NCI-H146 (cell line): ENCODE measurements at regions not wholly inside any gene's neighbourhood (a gene's known extent, or its start where the extent isn't known, plus 50 kb on each side); places are given as distances from the start of the nearest gene placed in this dataset.
"Not testable (repeated sequence)": the region's sequence is repeated elsewhere in the genome, so short reads cannot be mapped to it uniquely, and the experiment has no call there.

Source experiments
- DNase-seq: peaks from one replicate; lab custom pipeline; 2025; lab: John Stamatoyannopoulos, UW

DNA sequence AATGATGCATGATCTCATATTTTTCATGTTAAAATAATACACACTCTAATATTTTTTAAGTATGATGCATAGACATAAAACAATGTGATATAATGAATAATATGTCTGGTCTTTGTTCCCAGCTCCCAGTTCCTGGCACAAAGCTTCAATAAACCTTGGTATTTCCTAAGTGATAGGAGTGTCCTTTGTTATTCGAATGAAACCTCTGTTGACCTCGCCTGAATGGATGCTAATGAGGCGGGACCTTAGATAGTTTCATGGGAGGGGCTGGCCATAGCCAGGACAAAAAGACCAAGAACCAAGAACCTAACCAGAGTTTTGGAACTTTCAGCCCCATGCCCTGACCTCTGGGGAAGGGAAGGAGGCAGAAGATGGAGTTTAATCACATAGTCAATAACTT is 257.7 kb upstream of the COPS8 start:
- DNase-seq: no peak

- no peak for DNase-seq
These were observed 256.9 kb upstream of the COPS8 start for GRCh38 chr2:236828820-236829219.

GRCh38 chr2:236830926-236831325 is 254.8 kb upstream of the COPS8 start:
- no peak for DNase-seq

DNA sequence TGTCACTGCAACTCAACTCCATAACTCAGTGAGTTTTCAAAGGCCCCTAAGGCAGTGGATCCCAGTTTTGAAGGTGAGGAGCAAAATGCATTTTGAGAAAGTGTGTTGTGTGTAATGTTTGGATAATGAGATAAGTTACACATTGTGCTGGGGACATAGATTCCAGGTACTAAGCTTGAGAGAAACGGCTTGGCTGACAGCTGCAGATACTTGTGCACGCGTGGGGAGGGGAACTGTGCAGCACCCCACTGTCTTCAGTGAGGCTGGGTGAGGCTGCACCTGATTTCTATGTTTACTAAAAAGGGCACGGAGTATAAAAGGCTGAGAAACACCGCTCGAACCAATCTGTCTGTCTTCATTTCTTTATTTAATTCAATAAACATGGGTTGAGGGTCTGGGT is 254.0 kb upstream of the COPS8 start:
- DNase-seq: no peak

DNA sequence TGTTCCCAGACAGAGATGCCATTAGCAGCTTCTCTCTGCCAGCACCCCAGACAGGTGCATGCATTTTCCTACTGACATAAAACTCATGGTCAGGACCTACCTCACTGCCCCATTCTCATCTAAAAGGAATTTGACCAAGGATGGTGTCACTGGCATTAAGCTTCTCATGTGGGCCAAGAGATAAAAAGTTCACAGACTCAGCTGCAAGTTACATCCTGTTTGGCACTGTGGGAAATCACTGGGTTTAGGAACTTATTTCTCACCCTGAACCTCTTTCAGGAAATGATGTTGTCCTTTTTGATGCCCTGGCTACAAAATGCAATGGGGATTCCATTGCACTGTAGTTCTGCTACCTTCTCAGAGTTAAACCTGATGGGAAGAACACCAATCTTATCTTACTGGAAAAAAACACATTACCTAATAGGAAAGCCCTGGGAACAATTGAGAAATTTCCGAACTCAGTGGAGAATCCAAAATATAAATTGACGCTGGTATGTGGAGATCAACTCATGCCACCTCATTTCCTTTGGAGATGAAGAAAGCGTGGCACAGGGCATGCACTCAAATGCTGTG is 252.1 kb upstream of the COPS8 start:
- no peak for DNase-seq

DNA sequence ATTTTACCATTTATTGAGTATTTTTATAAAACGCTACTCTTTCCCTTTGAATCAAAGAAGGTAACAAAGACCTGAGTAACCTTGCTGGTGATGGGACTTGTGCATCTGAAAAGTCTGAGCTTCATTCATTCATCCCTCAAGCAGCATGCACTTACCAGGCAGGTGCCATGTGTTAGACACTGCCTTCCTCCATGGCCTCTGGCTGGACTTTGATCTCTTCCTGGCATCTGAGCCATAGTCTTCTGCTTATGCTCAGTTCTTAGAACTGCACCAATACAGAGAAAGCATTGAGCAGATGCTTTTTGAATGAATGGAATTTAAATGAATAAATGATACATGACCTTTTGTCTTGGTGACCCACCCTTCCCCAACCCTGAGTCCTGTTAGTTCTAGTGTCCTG is 251.4 kb upstream of the COPS8 start:
- DNase-seq: no peak

GRCh38 chr2:236835307-236836024 is 250.2 kb upstream of the COPS8 start:
- no peak for DNase-seq

DNA sequence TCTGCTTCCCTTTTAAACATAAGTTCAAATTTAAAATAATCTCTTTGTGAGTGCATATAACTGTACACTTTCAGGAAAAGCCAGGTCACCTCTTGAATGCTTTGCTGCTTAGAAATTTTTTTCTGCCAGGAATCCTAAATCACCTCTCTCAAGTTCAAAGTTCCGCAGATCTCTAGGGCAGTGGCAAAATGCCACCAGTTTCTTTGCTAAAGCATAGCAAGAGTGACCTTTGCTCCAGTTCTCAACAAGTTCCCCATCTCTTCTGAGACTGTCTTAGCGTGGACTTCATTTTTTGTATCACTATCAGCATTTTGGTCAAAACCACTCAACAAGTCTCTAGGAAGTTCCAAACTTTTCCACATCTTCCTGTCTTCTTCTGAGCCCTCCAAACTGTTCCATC is 249.7 kb upstream of the COPS8 start:
- DNase-seq: not testable (repeated sequence)

DNA sequence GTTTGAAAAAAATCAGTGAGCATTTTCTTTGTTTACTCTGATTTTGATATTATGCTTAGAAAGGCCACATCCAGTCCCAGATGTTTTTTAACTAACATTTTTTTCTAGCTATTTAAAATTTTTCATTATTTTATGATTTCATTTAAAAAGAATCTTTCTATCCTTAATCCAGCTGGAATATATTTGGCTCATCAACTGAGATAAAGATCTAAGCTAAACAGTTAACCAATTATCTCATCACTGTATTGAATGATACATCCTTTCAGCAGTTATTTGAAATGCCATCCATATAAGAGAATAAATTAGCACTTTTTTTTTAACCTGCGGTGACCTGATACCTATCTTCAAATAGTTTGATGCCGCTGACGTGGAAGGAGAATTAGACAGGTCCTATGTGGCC is 245.5 kb upstream of the COPS8 start:
- no peak for DNase-seq

GRCh38 chr2:236840857-236841256 is 244.8 kb upstream of the COPS8 start:
- DNase-seq: no peak

GRCh38 chr2:236841389-236841788 is 244.3 kb upstream of the COPS8 start:
- DNase-seq: no peak

DNA sequence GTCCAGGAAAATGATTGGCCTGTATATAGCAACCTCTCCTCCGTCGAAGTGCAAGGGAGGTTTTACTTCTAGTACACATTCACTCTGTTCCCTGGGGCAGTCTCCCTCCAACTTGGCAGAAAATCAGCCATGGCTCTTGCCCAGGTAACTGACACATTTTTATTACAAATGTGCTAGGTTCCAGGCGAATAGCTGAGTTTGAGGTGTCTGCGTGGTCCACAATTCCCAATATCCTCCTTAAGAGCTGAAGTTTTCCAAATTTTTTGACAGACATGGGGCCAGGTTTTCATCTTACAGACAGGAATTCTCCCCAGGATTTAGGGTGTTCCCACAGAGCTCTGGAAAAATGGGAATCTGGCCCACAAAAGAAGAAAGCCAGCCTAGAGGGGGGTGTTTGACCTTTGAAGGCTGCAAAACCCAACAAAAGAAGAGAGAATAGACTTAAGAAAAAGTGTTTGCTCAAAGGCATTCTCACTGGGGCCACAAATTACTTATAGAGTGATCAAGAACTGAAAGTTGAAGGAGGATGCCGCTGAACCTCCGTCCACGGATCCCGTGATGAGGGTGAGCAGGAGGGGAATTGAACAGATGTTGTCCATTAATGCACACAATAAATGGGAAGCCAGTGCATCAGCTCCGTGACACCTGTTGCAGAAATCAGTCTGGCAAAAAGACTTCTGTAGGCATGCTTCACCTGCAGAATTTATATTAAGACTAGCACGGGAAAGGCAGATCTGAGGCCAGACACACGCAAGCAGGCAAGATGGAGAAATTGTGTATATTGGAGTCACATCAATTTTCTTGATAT is 242.3 kb upstream of the COPS8 start:
- DNase-seq: no peak

GRCh38 chr2:236844711-236845110 is 241.0 kb upstream of the COPS8 start:
- no peak for DNase-seq

GRCh38 chr2:236847023-236847422 is 238.7 kb upstream of the COPS8 start:
- DNase-seq: no peak

- no peak for DNase-seq
These were observed 238.0 kb upstream of the COPS8 start for GRCh38 chr2:236847538-236848263.

DNA sequence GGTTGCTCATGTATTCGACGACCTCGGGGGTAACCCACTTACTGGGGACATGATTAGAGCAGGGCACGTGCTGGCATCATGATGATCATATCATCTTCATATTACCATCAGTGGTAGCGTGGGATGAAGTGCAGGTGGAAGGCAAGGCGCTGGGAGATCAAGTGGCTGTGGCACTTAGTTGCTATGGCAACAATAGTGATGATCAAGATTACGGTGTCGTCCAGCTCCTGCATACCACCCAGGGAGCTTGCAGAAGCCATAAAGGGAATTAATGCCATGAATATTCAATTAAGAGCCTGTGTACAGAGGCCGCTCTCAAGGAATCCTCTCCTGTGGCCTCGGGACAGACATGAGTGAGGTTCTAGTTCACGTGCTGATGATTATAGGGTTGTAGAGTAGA is 237.2 kb upstream of the COPS8 start:
- no peak for DNase-seq

DNA sequence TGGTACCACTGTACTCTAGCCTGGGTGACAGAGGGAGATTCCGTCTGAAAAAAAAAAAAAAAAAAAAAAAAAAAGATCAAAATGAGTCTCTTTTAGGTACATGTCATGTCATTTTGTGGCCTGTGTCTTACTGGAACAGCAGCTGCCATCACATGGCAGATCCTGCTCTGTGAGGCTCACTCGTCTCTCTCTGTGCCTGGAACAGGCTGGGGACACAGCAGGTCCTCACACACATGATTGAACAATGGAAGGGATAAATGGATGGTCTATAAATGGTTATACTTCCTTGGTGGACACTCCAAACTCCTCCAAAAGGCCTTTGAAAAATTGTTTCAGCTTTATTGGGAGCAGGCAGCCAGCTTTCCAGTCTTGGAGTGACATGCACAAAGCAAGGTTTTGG is 236.2 kb upstream of the COPS8 start:
- no peak for DNase-seq

- no peak for DNase-seq
These were observed 235.7 kb upstream of the COPS8 start for GRCh38 chr2:236849940-236850339.

GRCh38 chr2:236851187-236851586 is 234.5 kb upstream of the COPS8 start:
- no peak for DNase-seq

DNA sequence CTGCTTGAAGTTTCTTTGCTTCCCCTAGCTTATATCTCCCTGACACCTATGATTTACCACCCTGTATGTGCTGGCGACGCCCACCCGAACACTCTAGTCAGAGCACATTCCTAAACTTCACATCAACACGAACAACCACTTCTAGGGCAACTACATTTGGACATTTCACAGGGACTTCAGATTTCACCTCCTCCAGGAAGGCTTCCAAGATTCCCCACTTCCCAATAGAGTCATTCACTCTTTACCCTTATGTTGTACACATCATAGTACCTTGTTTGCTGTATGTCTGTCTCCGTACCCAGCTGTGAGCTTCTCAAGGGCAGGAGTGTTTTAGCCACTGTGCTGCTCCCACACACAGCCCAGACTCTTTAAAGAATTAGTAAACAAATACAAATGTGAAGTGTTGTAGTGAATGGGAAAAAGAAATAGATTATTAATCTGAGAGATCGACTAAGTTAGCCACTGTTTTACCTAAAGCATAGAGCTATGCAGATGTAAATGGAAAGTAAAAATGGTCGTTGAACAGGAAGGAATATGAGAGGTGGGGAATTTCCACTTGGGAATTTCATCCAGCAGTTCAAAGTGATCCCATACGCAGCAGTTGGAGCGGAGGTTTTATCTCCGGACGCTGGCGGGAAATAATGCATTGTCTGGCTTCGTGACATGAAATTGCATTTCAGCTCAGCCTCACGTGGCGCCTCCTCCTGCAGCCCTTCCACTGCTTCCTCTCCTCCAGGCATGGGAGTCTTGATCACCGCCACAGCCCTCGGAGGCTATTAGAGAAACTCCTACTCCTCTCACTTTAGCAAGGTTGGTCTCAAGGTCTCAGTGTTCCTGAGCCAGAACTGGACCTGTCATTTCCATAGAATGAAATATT is 233.4 kb upstream of the COPS8 start:
- no peak for DNase-seq

GRCh38 chr2:236852977-236853374 is 232.7 kb upstream of the COPS8 start:
- DNase-seq: no peak
